ENCODE measurements at regions not wholly inside any gene's neighbourhood (a gene's known extent, or its start where the extent isn't known, plus 50 kb on each side); places are given as distances from the start of the nearest gene placed in this dataset.

- Histone ChIP-seq H3K4me3 (replicated peaks in 1 of 3; ENCODE audit: insufficient read depth in 1 of 3, low read depth in 2 of 3, low read length in 3 of 3) (no peak overlapping the region), H3K36me3 (replicated peaks in 1 of 2; ENCODE audit: control insufficient read depth in 1 of 2, insufficient read depth in 2 of 2, low read length in 2 of 2) (no peaks in the 10 kb centered on the region), H4K20me1 (ENCODE audit: insufficient read depth, low read length) (no peaks in the 10 kb centered on the region), H3K9ac (ENCODE audit: insufficient read depth, low read depth, low read length) (no peak overlapping the region), H3K27me3 (ENCODE audit: control insufficient read depth in 1 of 2, insufficient read depth in 2 of 2, low read length in 2 of 2) (peaks cover 0 to 7% of the 10 kb centered on the region in 2 experiments; a peak in 1 of 5 replicates), H3K4me2 (ENCODE audit: low read depth, low read length) (no peak overlapping the region), H3K9me3 (ENCODE audit: low read length) (no peaks in the 10 kb centered on the region), H3K79me2 (ENCODE audit: insufficient read depth, low read length) (no peaks in the 10 kb centered on the region), H3K4me1 (ENCODE audit: insufficient read depth, low read length) (no peaks in the 10 kb centered on the region), H2AFZ (ENCODE audit: low read length) (no peak overlapping the region), H3K27ac (ENCODE audit: extremely low read length, insufficient read depth, low read length) (no peak overlapping the region)
- WGBS (ENCODE audit: low lambda C conversion rate): 6% methylated on average over 2 of the region's 5 CpGs
- intact Hi-C loops (cut with micrococcal nuclease; ENCODE audit: unreplicated experiment): loop anchor here (10.0 kb wide), 1 partner anchor 1004 kb away; no protein-coding TSS in a partner anchor
- DNase-seq (ENCODE audit: low spot score) (no peak), FAIRE-seq (no peak), ATAC-seq (peak; percentile 26; the same call in 1 of the 3 replicates)
- no TSS peak for BruUV-seq (replicated peaks)
- in situ Hi-C loops (cut with HindIII; ENCODE audit: extremely low pct_ligation_motif_present, low pct_unique_long_range_greater_than_20kb): no loop called here
- ChIA-PET CTCF (ENCODE audit: low intra/inter-chr PET ratio, low total read pairs) (no interaction called here), POLR2A (no interaction called here)
- TF ChIP-seq TBX2 (CRISPR knock-in tag; IDR thresholded peaks at IDR 0.05; ENCODE audit: borderline replicate concordance) (no peak), ZNF264 (CRISPR knock-in tag; IDR thresholded peaks at IDR 0.05) (no peak)
Measured at GRCh38 chr7:41889040-41889439, 186.2 kb upstream of the INHBA start.

- CTCF ChIA-PET (ENCODE audit: low intra/inter-chr PET ratio, low total read pairs): no interaction called here
- Histone ChIP-seq H3K4me1 (ENCODE audit: insufficient read depth, low read length) (no peaks in the 10 kb centered on the region), H2AFZ (ENCODE audit: low read length) (no peak overlapping the region), H3K4me3 (replicated peaks in 1 of 3; ENCODE audit: insufficient read depth in 1 of 3, low read depth in 2 of 3, low read length in 3 of 3) (no peak overlapping the region), H3K27me3 (ENCODE audit: control insufficient read depth in 1 of 2, insufficient read depth in 2 of 2, low read length in 2 of 2) (peaks cover 0 to 7% of the 10 kb centered on the region in 2 experiments; a peak in 1 of 5 replicates), H3K9me3 (ENCODE audit: low read length) (no peaks in the 10 kb centered on the region), H4K20me1 (ENCODE audit: insufficient read depth, low read length) (no peaks in the 10 kb centered on the region), H3K27ac (ENCODE audit: extremely low read length, insufficient read depth, low read length) (no peak overlapping the region), H3K9ac (ENCODE audit: insufficient read depth, low read depth, low read length) (no peak overlapping the region), H3K4me2 (ENCODE audit: low read depth, low read length) (no peak overlapping the region), H3K79me2 (ENCODE audit: insufficient read depth, low read length) (no peaks in the 10 kb centered on the region), H3K36me3 (replicated peaks in 1 of 2; ENCODE audit: control insufficient read depth in 1 of 2, insufficient read depth in 2 of 2, low read length in 2 of 2) (no peaks in the 10 kb centered on the region)
- in situ Hi-C loops (cut with HindIII; ENCODE audit: extremely low pct_ligation_motif_present, low pct_unique_long_range_greater_than_20kb) (no loop called here), intact Hi-C loops (cut with micrococcal nuclease; ENCODE audit: unreplicated experiment) (loop anchor here (10.0 kb wide), 1 partner anchor 1003 kb away; no protein-coding TSS in a partner anchor)
- ATAC-seq: no peak
- no peak for DNase-seq (ENCODE audit: low spot score)
- FAIRE-seq: no peak
- TF ChIP-seq ATAD3A (CRISPR knock-in tag; IDR thresholded peaks at IDR 0.05) (no peak), CTCF (CRISPR knock-in tag; IDR thresholded peaks at IDR 0.05) (no peak), ZNF430 (CRISPR knock-in tag; IDR thresholded peaks at IDR 0.05) (no peak), ZNF24 (IDR thresholded peaks at IDR 0.05) (no peak), ZBTB38 (CRISPR knock-in tag; IDR thresholded peaks at IDR 0.05) (no peak), SNAI1 (CRISPR knock-in tag; IDR thresholded peaks at IDR 0.05; ENCODE audit: borderline replicate concordance) (no peak)
- 17% methylated on average over 4 of the region's 4 CpGs for WGBS (ENCODE audit: low lambda C conversion rate)
- POLR2A ChIA-PET: no interaction called here
- no TSS peak for BruUV-seq (replicated peaks)
Measured at GRCh38 chr7:41887416-41887815, 184.5 kb upstream of the INHBA start.

Measured in HepG2 (cell line).